DMS153 treated with DMSO at 0.1 percent for 48 hours (cell line): ENCODE measurements at regions not wholly inside any gene's neighbourhood (a gene's known extent, or its start where the extent isn't known, plus 50 kb on each side); places are given as distances from the start of the nearest gene placed in this dataset.
A peak's percentile ranks its signal among the peaks of the same experiment; 100 is the strongest.

Source experiments
- DNase-seq: peaks from one replicate; lab custom pipeline; 2025; ENCODE audit not compliant: unreplicated experiment; lab: John Stamatoyannopoulos, UW

DNA sequence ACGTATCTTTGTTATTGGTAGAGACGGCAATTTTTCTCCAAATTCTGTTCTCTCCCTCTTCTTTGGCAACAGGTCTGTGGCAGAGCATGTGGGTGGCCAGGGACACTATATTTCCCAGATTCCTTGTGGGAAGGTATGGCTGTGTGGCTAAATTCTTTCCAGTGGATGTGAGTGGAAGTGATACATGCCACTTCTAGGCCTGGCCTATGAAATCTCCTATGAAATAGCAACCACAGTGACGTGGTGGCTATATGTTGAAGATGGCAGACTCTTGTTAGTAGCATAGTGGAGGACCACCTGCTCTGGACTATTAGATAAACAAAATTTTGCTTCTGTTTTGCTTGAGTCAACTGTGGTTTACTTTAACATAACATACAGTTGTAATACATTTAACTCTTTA, 243.3 kb downstream of the IL20RB start:
- no peak for DNase-seq

DNA sequence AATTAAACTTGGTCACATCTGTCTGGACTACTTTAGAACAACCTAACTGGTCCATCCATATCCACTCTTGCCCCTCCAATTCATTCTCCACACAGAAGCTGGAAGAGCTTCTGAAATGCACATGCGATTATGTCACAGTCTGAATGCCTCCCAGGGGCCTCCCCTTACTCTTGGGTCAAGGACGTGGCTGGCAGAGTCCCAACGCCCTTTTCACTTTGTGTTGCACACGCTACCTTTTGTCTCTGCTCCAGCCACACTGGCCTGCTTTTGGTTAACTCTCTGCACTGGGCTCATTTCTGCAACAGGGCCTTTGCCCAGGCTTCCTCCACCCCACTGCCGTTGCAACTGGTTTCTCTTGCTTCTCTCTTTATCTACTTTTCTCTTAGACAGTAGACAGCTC, 245.2 kb downstream of the IL20RB start:
- no peak for DNase-seq

DNA sequence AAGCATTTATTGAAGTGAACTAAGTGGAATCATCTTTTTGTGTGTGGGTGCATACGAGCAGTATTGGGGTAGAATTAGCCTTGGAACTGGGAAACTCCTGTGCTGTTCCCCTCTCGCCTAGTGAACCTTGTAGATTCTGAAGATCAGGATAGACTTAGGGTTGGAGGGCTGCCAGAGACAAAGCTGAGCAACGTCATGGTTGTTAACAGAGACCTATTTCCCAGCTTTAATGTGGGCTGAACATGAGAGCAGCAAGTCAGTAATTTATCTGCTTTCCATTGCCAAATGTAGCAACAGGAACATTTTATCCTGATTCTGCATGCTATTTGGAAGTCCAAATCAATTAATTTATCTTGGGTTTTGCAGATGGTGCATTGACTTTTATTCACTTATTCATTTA, 246.6 kb downstream of the IL20RB start:
- no peak for DNase-seq

GRCh38 chr3:137205394-137206045, 247.7 kb downstream of the IL20RB start:
- no peak for DNase-seq

DNA sequence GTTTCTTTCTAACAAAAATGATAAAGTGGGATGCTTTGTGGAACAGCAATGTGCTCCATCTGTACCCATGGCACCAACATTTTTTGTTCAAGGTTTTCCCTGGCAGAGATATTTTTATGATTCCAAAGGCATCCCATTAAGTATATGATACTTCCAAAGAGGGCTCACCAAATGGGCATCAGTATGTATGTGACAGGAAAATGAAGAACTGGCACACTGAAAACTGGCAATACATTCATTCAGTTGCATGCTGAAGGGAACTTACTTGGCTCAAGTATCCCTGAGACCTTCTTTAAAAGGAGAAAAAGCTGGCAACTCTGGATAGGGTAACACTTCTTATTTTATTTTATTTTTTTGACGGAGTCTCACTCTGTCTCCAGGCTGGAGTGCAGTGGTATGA, 249.8 kb downstream of the IL20RB start:
- no peak for DNase-seq

DNA sequence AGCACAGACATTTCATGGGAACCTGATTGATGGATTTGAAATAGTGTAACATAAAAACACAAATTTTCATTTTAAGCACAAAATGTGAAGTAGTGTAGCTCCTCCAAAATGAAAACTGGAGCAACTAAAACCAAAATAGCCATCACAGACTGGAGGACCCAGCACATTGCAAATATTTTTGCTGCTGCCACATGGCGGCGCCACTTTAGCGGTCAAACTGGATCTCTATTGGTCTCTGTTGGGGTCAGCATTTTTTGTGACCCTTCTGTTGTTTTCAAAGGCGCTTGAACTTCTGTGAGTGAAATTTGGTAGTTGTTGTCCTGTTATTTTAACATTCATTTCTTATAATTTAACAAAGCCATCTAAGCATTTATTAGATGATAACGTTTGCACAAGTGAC, 259.9 kb downstream of the IL20RB start:
- no peak for DNase-seq

DNA sequence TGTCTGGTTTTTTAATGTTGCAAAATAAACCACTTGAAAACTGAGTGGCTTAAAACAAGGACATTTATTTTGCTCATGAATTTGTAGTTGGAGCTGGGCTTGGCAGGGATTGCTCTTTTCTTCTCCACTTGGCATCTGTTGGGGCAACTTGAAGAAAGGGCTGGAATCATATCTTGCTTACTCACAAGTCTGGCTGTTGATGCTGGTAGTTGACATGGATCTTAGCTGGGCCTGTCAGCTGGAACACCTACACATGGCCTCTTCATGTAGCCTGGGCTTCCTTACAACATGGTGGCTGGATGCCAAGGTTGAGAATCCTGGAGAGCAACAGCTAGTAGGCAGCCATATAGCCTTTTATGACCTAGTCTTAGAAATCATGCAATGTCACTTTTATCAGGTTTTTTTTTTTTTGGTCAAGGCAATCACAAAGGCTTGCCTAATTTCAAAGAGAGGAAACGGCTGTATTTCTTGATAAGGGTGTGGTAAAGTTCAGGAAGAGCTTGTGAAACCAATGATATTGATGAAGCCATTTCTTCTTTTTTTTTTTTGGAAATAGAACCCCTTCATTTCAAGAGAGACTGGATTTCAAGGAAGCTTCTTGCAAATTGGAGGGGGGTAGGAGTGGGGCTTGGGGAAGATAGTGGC, 262.1 kb downstream of the IL20RB start:
- DNase-seq = no peak

DNA sequence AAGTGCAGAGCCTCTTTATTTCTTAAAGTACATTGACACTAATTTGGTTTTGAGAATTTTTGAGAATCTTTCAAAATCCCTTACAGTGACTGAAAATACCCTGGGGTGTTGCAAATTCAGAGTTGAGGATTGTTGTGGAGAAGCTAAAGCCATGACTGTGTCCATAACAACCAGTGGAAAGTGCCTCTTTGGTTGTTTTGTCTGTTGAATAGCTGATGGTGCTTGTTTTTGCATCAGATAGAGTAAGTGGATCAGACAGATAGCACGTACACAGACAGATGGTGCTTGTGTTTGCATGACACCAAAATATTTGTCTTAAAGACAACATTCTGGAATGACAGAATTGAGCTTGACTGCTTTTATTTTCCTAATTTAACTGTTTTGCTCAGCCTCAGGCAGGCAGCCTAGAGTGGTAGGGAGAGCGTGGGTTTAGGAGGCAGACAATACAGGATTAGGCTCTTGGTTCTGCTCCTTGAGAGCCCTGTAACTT, 265.0 kb downstream of the IL20RB start:
- no peak for DNase-seq

GRCh38 chr3:137224464-137224863, 266.7 kb downstream of the IL20RB start:
- DNase-seq = no peak

- DNase-seq = no peak
Measured at GRCh38 chr3:137242836-137243400, 285.1 kb downstream of the IL20RB start.

DNA sequence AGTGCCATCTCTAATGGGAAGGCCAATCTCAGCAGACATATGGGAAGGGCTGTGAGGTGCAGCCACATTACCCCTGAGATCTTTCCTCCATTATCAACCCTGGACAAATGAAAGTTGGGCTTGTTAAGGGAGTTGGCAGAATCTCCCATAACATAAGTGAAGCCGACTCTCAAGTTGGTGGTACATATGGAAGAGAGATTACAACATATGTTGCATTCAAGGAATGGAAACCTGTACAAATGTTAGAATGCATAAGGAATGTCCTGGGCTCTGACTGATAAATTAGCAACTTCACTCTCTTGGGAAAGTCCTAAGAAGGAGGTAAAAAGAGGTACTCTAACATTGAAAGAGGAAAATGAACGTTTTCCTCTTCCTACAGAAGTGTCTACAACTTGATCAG, 288.7 kb downstream of the IL20RB start:
- no peak for DNase-seq

DNA sequence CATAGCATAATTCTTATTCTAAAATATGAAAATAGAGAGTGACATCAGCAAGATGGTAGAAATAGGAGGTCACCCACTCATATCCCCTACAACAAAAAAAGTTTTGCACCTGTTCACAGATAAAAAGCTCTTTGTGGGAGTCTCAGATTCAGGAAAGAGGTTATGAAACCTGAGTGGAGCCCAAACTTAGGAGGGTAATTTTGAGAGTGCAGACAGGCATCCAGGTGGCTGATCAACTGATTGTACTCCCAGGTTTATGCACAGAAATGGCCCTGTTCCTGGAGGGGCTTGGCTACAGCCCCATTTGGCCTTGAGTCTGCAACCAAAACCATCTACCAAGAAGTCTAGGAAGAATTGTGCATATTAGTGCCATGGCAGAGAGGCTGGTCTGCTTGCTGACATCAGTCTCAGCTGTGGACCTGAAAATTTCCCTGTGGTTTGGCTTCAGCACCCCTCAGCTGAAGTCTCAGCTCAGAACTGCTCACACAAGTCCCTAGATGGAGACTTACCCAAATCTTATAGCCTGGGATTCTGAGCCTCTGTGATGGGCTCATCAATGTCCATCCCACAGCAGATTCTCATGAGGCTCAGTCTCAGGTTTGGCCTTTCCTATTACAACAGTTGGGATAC, 291.6 kb downstream of the IL20RB start:
- DNase-seq = no peak

- DNase-seq = no peak
Measured at GRCh38 chr3:137259089-137259488, 301.3 kb downstream of the IL20RB start.

DNA sequence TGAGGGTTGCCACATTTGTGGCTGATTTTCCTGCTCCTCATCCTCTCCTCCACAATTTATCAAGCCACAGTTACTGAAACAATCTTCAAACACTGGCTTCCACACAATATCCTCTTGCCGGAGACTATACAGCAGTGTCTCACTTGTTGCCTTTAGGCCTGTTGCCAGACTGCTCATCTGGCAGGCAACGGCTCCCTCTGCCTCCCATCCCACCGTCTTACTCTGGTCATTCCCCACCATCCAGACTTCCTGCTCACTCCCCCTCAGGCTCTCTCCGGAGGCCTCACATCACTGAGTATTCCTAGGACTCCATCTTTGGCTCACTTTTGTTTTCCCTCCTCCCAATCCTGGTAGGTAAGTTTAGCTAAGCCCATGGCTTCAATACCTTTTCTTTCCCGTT, 301.9 kb downstream of the IL20RB start:
- DNase-seq = no peak

GRCh38 chr3:137264071-137264820, 306.5 kb downstream of the IL20RB start:
- DNase-seq = peak; percentile 35

- DNase-seq = no peak
Measured at GRCh38 chr3:137264843-137265330, 307.1 kb downstream of the IL20RB start.

DNA sequence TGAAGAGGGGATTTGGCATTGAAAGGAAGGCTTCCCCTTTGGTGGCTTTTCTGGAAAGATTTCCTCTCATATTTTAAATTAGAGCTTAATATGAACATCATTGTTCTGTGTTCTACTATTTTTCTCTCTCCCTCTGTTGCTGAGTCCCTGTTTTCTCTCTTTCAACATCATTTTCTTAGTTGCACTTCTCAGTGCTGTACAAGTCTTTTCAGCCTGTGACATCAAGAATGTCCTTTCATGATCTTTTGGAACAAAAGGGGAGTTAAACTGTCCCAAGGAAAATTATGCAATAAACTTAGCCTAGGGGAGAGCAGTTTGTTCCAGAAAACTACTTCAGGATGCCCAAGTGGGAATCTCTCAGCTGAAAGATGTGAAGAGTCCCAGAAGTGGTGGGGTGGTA, 325.1 kb downstream of the IL20RB start:
- DNase-seq = no peak

DNA sequence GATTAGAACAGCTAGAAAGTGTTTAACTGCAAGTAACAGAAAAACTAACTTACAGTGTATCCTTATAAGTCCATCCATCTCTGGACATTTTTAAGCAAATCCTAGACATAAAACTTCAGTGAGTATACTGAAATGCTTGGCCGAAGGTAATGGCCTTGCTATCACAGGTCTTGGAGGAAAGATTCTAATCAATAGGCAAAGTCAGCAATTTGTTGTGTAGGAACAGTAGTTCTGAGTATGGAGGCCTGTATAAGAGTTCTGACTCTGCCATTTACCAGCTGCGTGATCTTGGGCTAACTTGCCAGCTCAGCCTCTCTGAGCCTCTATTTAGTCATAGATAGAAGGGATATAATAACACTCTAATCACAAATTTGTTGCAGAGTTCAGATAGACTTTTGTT, 328.1 kb downstream of the IL20RB start:
- no peak for DNase-seq

GRCh38 chr3:137293086-137293485, 335.3 kb downstream of the IL20RB start:
- no peak for DNase-seq

- DNase-seq = no peak
Measured at GRCh38 chr3:137294139-137294538, 336.4 kb downstream of the IL20RB start.

GRCh38 chr3:137294839-137295238, 337.1 kb downstream of the IL20RB start:
- no peak for DNase-seq
